Neural progenitor cell (in vitro differentiated cells): ENCODE measurements at regions not wholly inside any gene's neighbourhood (a gene's known extent, or its start where the extent isn't known, plus 50 kb on each side); places are given as distances from the start of the nearest gene placed in this dataset.

Experiments
- DNase-seq: peaks from one replicate; pipeline ENCODE4 v3.0.0-alpha.2; 2016; ENCODE audit warnings: low spot score
- H2AFZ ChIP-seq: fragments of 200-600 bp; sonication (generic); replicated peaks from 2 replicates; pipeline ENCODE4 v1.6.1; 2016; ENCODE audit warnings: antibody characterized with exemption
- H3F3A ChIP-seq: fragments of 200-600 bp; sonication (generic); 2 replicates; pipeline ENCODE4 v1.6.1; 2016; ENCODE audit warnings: antibody characterized with exemption, low read depth
- H3K27ac ChIP-seq: fragments of 200-600 bp; sonication (generic); 2 replicates; pipeline ENCODE4 v1.5.1; 2016; ENCODE audit warnings: mild to moderate bottlenecking
- H3K27me3 ChIP-seq: fragments of 200-600 bp; sonication (generic); 2 replicates; pipeline ENCODE4 v1.6.1; 2016; ENCODE audit warnings: mild to moderate bottlenecking, moderate library complexity
- H3K36me3 ChIP-seq: fragments of 200-600 bp; sonication (generic); 2 replicates; pipeline ENCODE4 v1.5.1; 2016
- H3K4me1 ChIP-seq: fragments of 200-600 bp; sonication (generic); 2 replicates; pipeline ENCODE4 v1.6.1; 2016; ENCODE audit warnings: mixed run types
- H3K4me2 ChIP-seq: fragments of 200-600 bp; sonication (generic); 2 replicates; pipeline ENCODE4 v1.6.1; 2016
- H3K4me3 ChIP-seq: fragments of 200-600 bp; sonication (generic); 2 replicates; pipeline ENCODE4 v1.5.1; 2016
- H3K79me2 ChIP-seq: fragments of 200-600 bp; sonication (generic); 2 replicates; pipeline ENCODE4 v1.6.1; 2016; ENCODE audit warnings: low read depth
- H3K9ac ChIP-seq: fragments of 200-600 bp; sonication (generic); 2 replicates; pipeline ENCODE4 v1.6.1; 2016
- H3K9me3 ChIP-seq: fragments of 200-600 bp; sonication (generic); 2 replicates; pipeline ENCODE4 v1.5.1; 2016; ENCODE audit warnings: low read depth
- H4K20me1 ChIP-seq: fragments of 200-600 bp; sonication (generic); 2 replicates; pipeline ENCODE4 v1.6.1; 2016; ENCODE audit warnings: low read depth
- H3K27ac Mint-ChIP-seq: 3 replicates; pipeline ENCODE4 v1.8.0; 2021; ENCODE audit warnings: mixed read lengths
- H3K27me3 Mint-ChIP-seq: 2 replicates; pipeline ENCODE4 v1.8.0; 2022; ENCODE audit warnings: low read depth, mild to moderate bottlenecking, inconsistent platforms, moderate library complexity, mixed read lengths; ENCODE audit not compliant: insufficient read depth
- H3K36me3 Mint-ChIP-seq: 3 replicates; pipeline ENCODE4 v1.8.0; 2021; ENCODE audit warnings: mixed read lengths
- H3K4me1 Mint-ChIP-seq: 3 replicates; pipeline ENCODE4 v1.8.0; 2021; ENCODE audit warnings: mixed read lengths
- H3K4me3 Mint-ChIP-seq: 3 replicates; pipeline ENCODE4 v1.8.0; 2021; ENCODE audit warnings: mild to moderate bottlenecking, moderate library complexity, mixed read lengths
- H3K9me3 Mint-ChIP-seq: 3 replicates; pipeline ENCODE4 v1.8.0; 2020; ENCODE audit warnings: mixed read lengths
- EZH2 ChIP-seq: fragments of 200-600 bp; sonication (generic); IDR thresholded peaks from 2 replicates; pipeline ENCODE4 v1.6.1; 2017; ENCODE audit warnings: antibody characterized with exemption, mild to moderate bottlenecking, moderate library complexity
- EZH2phosphoT487 ChIP-seq: fragments of 200-600 bp; sonication (generic); IDR thresholded peaks from 2 replicates; pipeline ENCODE4 v1.6.1; 2017; ENCODE audit warnings: antibody characterized with exemption
- TF ChIP-seq, protein P1 (sequence below): fragments of 200-600 bp; sonication (generic); IDR thresholded peaks from 2 replicates; pipeline ENCODE4 v1.5.1; 2017; ENCODE audit warnings: antibody characterized with exemption, mild to moderate bottlenecking

DNA sequence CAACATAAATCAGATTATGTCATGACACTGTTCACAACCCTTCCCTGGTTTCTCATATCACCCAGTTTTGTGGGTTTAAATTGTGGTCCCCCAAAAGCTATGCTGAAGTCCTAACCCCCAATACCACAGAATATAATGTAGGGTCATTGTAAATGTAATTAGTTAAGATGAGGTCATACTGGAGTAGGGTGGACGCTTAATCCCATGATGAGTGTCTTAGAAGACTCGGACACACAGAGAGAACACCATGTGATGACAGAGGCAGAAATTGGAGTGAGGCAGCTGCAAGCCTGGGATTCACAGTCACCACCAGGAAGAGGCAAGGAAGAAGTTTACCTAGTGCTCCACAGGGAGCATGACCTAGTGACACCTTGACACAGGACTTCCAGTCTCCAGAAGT lies 197.8 kb downstream of the SALL1 start:
- no peak overlapping the region for H3K4me3 Mint-ChIP-seq
- no peaks in the 10 kb centered on the region for H4K20me1 ChIP-seq
- H3K9me3 ChIP-seq: no peaks in the 10 kb centered on the region
- no peaks in the 10 kb centered on the region for H3K79me2 ChIP-seq
- DNase-seq: no peak
- no peak overlapping the region for H2AFZ ChIP-seq
- H3K27ac Mint-ChIP-seq: no peak overlapping the region
- H3K4me1 ChIP-seq: no peaks in the 10 kb centered on the region
- H3K4me2 ChIP-seq: no peak overlapping the region
- H3K36me3 ChIP-seq: no peaks in the 10 kb centered on the region
- H3K27ac ChIP-seq: no peak overlapping the region
- TF ChIP-seq EZH2phosphoT487: no peak
- TF ChIP-seq, protein P1, sequence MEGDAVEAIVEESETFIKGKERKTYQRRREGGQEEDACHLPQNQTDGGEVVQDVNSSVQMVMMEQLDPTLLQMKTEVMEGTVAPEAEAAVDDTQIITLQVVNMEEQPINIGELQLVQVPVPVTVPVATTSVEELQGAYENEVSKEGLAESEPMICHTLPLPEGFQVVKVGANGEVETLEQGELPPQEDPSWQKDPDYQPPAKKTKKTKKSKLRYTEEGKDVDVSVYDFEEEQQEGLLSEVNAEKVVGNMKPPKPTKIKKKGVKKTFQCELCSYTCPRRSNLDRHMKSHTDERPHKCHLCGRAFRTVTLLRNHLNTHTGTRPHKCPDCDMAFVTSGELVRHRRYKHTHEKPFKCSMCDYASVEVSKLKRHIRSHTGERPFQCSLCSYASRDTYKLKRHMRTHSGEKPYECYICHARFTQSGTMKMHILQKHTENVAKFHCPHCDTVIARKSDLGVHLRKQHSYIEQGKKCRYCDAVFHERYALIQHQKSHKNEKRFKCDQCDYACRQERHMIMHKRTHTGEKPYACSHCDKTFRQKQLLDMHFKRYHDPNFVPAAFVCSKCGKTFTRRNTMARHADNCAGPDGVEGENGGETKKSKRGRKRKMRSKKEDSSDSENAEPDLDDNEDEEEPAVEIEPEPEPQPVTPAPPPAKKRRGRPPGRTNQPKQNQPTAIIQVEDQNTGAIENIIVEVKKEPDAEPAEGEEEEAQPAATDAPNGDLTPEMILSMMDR: no peak
- H3K9me3 Mint-ChIP-seq: no peaks in the 10 kb centered on the region
- H3F3A ChIP-seq: no peaks in the 10 kb centered on the region
- no peak overlapping the region for H3K9ac ChIP-seq
- H3K4me3 ChIP-seq: no peak overlapping the region
- no peaks in the 10 kb centered on the region for H3K27me3 ChIP-seq
- peaks cover 16% of the 10 kb centered on the region for H3K27me3 Mint-ChIP-seq
- no peaks in the 10 kb centered on the region for H3K36me3 Mint-ChIP-seq
- H3K4me1 Mint-ChIP-seq: peaks cover 3% of the 10 kb centered on the region

GRCh38 chr16:50950955-50951354 lies 200.1 kb downstream of the SALL1 start:
- H3K36me3 Mint-ChIP-seq: no peaks in the 10 kb centered on the region
- Histone ChIP-seq H3K4me3 (no peak overlapping the region), H3K36me3 (no peaks in the 10 kb centered on the region), H3K4me2 (no peak overlapping the region), H4K20me1 (no peaks in the 10 kb centered on the region), H3F3A (no peaks in the 10 kb centered on the region), H2AFZ (no peak overlapping the region), H3K9ac (no peak overlapping the region), H3K9me3 (no peaks in the 10 kb centered on the region), H3K79me2 (no peaks in the 10 kb centered on the region), H3K4me1 (no peaks in the 10 kb centered on the region), H3K27me3 (no peaks in the 10 kb centered on the region), H3K27ac (no peak overlapping the region)
- H3K27ac Mint-ChIP-seq: no peak overlapping the region
- H3K9me3 Mint-ChIP-seq: no peaks in the 10 kb centered on the region
- no peak for DNase-seq
- peaks cover 17% of the 10 kb centered on the region for H3K27me3 Mint-ChIP-seq
- peaks cover 3% of the 10 kb centered on the region for H3K4me1 Mint-ChIP-seq
- no peak overlapping the region for H3K4me3 Mint-ChIP-seq
- TF ChIP-seq EZH2 (no peak), EZH2phosphoT487 (no peak)
- TF ChIP-seq, protein P1: no peak

DNA sequence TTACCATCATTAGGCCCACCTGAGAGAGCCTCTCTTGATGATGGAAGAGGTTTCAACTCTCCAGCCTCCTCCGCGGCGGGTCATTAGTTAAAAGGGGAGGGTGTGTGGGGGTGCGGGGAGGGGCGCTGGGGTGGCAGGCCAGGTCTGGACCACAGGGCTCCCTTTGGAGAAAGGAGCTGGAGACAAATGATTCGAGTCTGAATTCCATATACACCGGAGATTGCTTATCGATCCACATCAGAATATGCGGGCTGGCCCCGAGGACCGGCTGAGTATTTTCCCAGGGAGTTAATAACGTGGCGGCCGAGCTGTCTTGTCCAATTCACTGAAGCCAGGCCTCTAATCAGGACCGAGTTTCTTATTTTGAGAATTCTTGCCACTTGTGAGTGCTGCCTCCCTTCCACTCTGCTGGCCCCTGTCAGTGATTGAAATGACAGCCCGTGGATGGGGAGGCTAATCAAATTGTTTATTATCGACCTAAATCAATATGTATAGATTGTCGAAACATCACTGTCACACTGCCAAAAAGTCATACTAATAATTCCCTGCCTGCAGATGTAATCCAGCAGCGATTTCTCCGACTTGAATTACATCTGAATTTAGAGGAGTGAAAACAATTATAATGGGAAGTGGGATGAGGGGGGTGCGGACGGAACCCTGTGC lies 202.7 kb downstream of the SALL1 start:
- no peak for DNase-seq
- H3K27ac Mint-ChIP-seq: no peak overlapping the region
- peaks cover 18% of the 10 kb centered on the region for H3K27me3 Mint-ChIP-seq
- no peaks in the 10 kb centered on the region for H3K36me3 ChIP-seq
- H3K4me1 Mint-ChIP-seq: no peaks in the 10 kb centered on the region
- no peaks in the 10 kb centered on the region for H3K27me3 ChIP-seq
- no peak overlapping the region for H3K4me2 ChIP-seq
- no peak overlapping the region for H3K4me3 Mint-ChIP-seq
- no peak overlapping the region for H3K9ac ChIP-seq
- no peak overlapping the region for H3K4me3 ChIP-seq
- no peak for TF ChIP-seq EZH2phosphoT487
- TF ChIP-seq EZH2: no peak
- TF ChIP-seq, protein P1: no peak
- no peaks in the 10 kb centered on the region for H3K36me3 Mint-ChIP-seq
- H3F3A ChIP-seq: no peaks in the 10 kb centered on the region
- no peaks in the 10 kb centered on the region for H4K20me1 ChIP-seq
- no peaks in the 10 kb centered on the region for H3K4me1 ChIP-seq
- no peaks in the 10 kb centered on the region for H3K79me2 ChIP-seq
- no peak overlapping the region for H2AFZ ChIP-seq
- no peaks in the 10 kb centered on the region for H3K9me3 ChIP-seq
- H3K9me3 Mint-ChIP-seq: no peaks in the 10 kb centered on the region
- no peak overlapping the region for H3K27ac ChIP-seq
